Peyer's patch (tissue), 4 donors: ENCODE measurements at regions not wholly inside any gene's neighbourhood (a gene's known extent, or its start where the extent isn't known, plus 50 kb on each side); places are given as distances from the start of the nearest gene placed in this dataset.

ENCODE experiments used
- DNase-seq, 3 donors: peaks; one replicate each; pipeline ENCODE4 v3.0.0-alpha.2; 2017 to 2019
- H3K27ac ChIP-seq, 4 donors: fragments of 200-600 bp; sonication (generic); one replicate each; pipeline ENCODE4 v1.5.1; 2016 to 2019
- H3K27me3 ChIP-seq, 2 donors: fragments of 200-600 bp; sonication (generic); one replicate each; pipeline ENCODE4 v1.5.1; 2019
- H3K36me3 ChIP-seq, 3 donors: fragments of 200-600 bp; sonication (generic); one replicate each; pipeline ENCODE4 v1.5.1; 2016 to 2019
- H3K4me1 ChIP-seq, 4 donors: fragments of 200-600 bp; sonication (generic); one replicate each; pipeline ENCODE4 v1.5.1; 2016 to 2019
- H3K4me3 ChIP-seq, 4 donors: fragments of 200-600 bp; sonication (generic); 1 replicate in 3 of 4; 2 replicates in 1 of 4; pipeline ENCODE4 v1.5.1; 2016 to 2019; ENCODE audit warnings: mild to moderate bottlenecking in 1 of 4
- H3K9me3 ChIP-seq, 4 donors: fragments of 200-600 bp; sonication (generic); one replicate each; pipeline ENCODE4 v1.5.1; 2016 to 2019; ENCODE audit warnings: mild to moderate bottlenecking in 1 of 4
- CTCF ChIP-seq, 6 experiments: fragments of 450-650 bp in 4 of 6; fragments of 200-600 bp in 2 of 6; sonication (generic) in 1 of 6; IDR thresholded peaks; one replicate each; pipeline ENCODE4 v1.5.1; 2017 to 2019; ENCODE audit warnings: antibody characterized with exemption in 6 of 6, mild to moderate bottlenecking in 3 of 6, moderate library complexity in 1 of 6
- POLR2A ChIP-seq, 2 donors: fragments of 450-650 bp; IDR thresholded peaks; one replicate each; pipeline ENCODE4 v1.5.1; 2017; ENCODE audit warnings: antibody characterized with exemption in 2 of 2, mild to moderate bottlenecking in 2 of 2, moderate library complexity in 2 of 2

DNA sequence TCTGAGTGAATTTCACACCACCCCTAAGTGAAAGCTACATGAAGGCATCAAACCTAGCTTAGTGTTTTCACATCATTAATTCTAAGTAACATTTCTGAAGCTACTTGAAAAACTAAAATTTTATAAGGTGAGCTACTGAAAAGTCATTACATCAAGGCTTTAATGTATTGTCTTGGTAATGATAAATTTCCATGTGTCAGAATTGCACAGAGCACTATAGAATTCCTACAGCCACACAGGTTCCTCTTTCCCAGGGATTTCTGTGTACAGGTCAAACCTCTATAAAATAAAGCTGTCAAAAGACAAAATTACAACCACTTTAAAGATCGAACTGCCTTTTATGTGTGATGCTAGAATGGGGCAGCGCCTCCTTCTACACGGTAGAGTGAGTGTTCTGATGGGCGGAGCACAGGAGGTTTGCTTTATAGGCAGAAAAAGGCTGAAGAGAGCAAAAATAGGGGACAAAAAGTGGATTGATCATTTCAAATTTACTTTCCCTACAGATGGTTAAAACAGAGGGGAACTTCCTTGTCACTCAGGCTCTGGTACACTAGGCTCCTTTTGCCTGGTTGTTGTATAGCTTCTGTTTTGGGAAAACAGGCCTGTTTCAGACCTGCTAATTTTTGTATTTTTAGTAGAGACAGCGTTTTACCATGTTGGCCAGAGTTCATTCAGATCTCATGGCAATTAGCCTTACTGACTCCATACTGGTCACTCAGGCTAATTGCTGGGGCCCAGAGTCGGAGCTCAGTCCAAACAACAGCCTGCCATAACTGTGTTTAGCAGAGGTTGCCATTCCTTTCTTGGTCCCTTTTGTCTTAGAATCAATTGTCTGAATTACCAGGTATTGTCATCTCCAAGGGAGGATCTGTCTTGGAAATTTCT, 102.5 kb upstream of the BASP1 start:
- H3K9me3 ChIP-seq = no peaks in the 10 kb centered on the region
- no peak overlapping the region for H3K27ac ChIP-seq
- DNase-seq = no peak
- TF ChIP-seq POLR2A (IDR thresholded peaks at IDR 0.05) (no peak), CTCF (IDR thresholded peaks at IDR 0.05) (no peak)
- H3K27me3 ChIP-seq = no peaks in the 10 kb centered on the region
- no peaks in the 10 kb centered on the region for H3K36me3 ChIP-seq
- H3K4me3 ChIP-seq = no peak overlapping the region
- peaks cover 0 to 5% (median 0%) of the 10 kb centered on the region in 4 donors for H3K4me1 ChIP-seq

DNA sequence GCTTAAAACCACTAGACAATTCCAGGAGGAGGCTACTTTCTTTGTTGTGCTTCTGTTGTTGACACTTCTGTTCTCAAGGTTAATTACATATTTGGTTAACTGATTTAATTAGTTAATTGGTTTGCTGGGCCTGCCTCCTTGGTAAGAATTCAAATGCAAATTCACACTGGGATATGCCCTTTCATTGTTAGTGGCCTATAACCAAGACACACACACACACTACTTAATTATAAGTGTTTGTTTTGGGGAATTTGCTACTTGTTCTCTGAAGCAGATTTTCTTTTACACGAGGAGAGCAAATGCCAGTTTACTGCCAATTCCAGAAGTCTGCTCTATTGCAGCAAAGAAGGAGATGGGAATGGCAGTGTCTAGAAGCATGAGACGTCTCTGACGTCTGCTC, 101.6 kb upstream of the BASP1 start:
- Histone ChIP-seq H3K9me3 (no peaks in the 10 kb centered on the region), H3K27ac (no peak overlapping the region), H3K4me1 (peaks cover 0 to 5% (median 0%) of the 10 kb centered on the region in 4 donors), H3K27me3 (no peaks in the 10 kb centered on the region), H3K36me3 (no peaks in the 10 kb centered on the region), H3K4me3 (no peak overlapping the region)
- no peak for DNase-seq
- TF ChIP-seq CTCF (IDR thresholded peaks at IDR 0.05) (no peak), POLR2A (IDR thresholded peaks at IDR 0.05) (no peak)

GRCh38 chr5:17118631-17119030, 98.8 kb upstream of the BASP1 start:
- H3K4me3 ChIP-seq = no peak overlapping the region
- no peaks in the 10 kb centered on the region for H3K9me3 ChIP-seq
- H3K36me3 ChIP-seq = no peaks in the 10 kb centered on the region
- peak in 1 of 3 donors; percentile 68 for DNase-seq
- no peaks in the 10 kb centered on the region for H3K27me3 ChIP-seq
- peak overlapping the region in 1 of 4 donors; percentile 28 for H3K27ac ChIP-seq
- TF ChIP-seq POLR2A (IDR thresholded peaks at IDR 0.05) (no peak), CTCF (IDR thresholded peaks at IDR 0.05) (no peak)
- no peaks in the 10 kb centered on the region for H3K4me1 ChIP-seq

DNA sequence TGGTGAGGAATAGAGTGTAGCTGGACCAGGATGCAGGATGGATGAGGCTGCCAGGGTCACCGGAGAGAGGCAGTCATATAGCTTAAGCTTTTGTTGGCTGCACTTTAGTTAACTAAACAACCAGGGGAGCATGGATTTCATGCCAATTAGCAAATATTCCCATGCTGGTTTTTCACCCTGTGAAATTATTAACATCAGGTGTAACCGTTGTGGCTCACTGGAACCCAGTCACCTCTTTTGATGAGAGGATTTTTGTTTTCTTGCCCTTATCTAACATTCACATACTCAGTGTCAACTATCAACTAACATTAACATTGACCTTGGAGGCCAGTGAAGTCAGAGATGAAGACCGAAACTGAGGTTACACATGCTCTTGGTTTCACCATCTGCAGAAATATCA, 97.2 kb upstream of the BASP1 start:
- no peak overlapping the region for H3K27ac ChIP-seq
- H3K4me1 ChIP-seq = no peaks in the 10 kb centered on the region

DNA sequence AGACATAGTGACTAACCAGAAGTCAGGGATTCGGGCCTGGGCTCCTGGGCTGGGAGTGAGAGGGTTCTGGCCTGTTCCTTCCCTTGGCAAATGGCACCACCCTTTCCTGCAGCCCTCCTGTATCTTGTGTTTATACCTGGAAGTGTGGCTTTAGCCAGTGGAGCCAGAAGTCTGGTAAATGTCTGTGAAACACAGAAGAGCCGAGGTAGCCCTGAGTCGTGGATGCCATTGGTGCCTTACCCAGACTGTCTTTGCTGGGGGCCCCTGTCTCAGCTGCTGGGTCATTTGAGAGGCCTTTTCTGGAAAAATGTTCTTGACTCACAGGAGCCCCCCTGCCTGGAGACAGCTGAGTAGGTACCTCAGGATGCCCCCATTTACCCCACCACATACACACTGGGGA, 95.7 kb upstream of the BASP1 start:
- Histone ChIP-seq H3K27me3 (no peaks in the 10 kb centered on the region), H3K27ac (no peak overlapping the region), H3K36me3 (no peaks in the 10 kb centered on the region), H3K4me3 (no peak overlapping the region), H3K4me1 (no peaks in the 10 kb centered on the region), H3K9me3 (no peaks in the 10 kb centered on the region)
- DNase-seq = no peak
- TF ChIP-seq POLR2A (IDR thresholded peaks at IDR 0.05) = no peak
- no peak for TF ChIP-seq CTCF (IDR thresholded peaks at IDR 0.05)

More for the DNA sequence above, 97.2 kb upstream of the BASP1 start:
- DNase-seq = no peak
- H3K36me3 ChIP-seq = no peaks in the 10 kb centered on the region
- H3K27me3 ChIP-seq = no peaks in the 10 kb centered on the region
- H3K9me3 ChIP-seq = no peaks in the 10 kb centered on the region
- H3K4me3 ChIP-seq = no peak overlapping the region
- no peak for TF ChIP-seq CTCF (IDR thresholded peaks at IDR 0.05)
- no peak for TF ChIP-seq POLR2A (IDR thresholded peaks at IDR 0.05)
